ENCODE measurements at regions not wholly inside any gene's neighbourhood (a gene's known extent, or its start where the extent isn't known, plus 50 kb on each side); places are given as distances from the start of the nearest gene placed in this dataset.
"Not testable (repeated sequence)": the region's sequence is repeated elsewhere in the genome, so short reads cannot be mapped to it uniquely, and the experiment has no call there.

DNA sequence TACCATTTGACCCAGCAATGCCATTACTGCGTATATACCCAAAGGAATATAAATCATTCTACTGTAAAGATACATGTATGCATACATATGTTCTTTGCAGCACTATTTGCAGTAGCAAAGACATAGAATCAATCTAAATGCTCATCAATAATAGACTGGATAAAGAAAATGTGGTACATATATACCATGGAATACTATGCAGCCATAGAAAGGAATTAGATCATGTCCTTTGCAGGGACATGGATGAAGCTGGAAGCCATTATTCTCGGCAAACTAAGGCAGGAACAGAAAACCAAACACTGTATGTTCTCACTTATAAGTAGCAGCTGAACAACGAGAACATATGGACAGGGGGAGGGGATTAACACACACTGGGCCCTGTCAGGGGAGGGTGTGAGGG lies 54.8 kb upstream of the ZNF30 start:
- H3K27ac Mint-ChIP-seq (ENCODE audit: unreplicated experiment); DNase-seq (ENCODE audit: low spot score); H3K4me1 Mint-ChIP-seq (ENCODE audit: unreplicated experiment); H3K9me3 Mint-ChIP-seq (ENCODE audit: unreplicated experiment); H3K36me3 Mint-ChIP-seq (ENCODE audit: low read depth, unreplicated experiment); H3K27me3 Mint-ChIP-seq (ENCODE audit: unreplicated experiment); H3K4me3 Mint-ChIP-seq (ENCODE audit: unreplicated experiment): not testable (repeated sequence)

DNA sequence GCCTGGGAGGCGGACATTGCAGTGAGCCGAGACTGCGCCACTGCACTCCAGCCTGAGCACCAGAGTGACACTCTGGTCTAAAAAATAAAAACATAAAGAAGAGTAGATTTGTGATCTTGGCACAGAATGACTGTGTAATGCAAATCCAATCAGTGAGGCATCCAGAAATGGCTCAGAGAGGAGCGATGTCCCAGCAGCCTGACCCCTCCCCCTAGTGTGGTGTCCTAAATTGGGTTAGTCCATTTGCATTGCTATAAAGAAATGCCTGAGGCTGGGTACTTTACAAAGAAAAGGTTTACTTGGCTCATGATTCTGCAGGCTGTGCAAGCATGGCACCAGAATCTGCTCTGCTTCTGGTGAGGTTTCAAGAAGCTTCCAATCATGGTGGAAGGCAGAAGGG lies 59.1 kb upstream of the ZNF30 start:
- H3K36me3 Mint-ChIP-seq (ENCODE audit: low read depth, unreplicated experiment) = no peaks in the 10 kb centered on the region
- TF ChIP-seq, protein P1, sequence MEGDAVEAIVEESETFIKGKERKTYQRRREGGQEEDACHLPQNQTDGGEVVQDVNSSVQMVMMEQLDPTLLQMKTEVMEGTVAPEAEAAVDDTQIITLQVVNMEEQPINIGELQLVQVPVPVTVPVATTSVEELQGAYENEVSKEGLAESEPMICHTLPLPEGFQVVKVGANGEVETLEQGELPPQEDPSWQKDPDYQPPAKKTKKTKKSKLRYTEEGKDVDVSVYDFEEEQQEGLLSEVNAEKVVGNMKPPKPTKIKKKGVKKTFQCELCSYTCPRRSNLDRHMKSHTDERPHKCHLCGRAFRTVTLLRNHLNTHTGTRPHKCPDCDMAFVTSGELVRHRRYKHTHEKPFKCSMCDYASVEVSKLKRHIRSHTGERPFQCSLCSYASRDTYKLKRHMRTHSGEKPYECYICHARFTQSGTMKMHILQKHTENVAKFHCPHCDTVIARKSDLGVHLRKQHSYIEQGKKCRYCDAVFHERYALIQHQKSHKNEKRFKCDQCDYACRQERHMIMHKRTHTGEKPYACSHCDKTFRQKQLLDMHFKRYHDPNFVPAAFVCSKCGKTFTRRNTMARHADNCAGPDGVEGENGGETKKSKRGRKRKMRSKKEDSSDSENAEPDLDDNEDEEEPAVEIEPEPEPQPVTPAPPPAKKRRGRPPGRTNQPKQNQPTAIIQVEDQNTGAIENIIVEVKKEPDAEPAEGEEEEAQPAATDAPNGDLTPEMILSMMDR (IDR thresholded peaks at IDR 0.05; ENCODE audit: unreplicated experiment) = no peak
- no peak overlapping the region for H3K27ac Mint-ChIP-seq (ENCODE audit: unreplicated experiment)
- DNase-seq (ENCODE audit: low spot score) = no peak
- no peaks in the 10 kb centered on the region for H3K4me1 Mint-ChIP-seq (ENCODE audit: unreplicated experiment)
- H3K4me3 Mint-ChIP-seq (ENCODE audit: unreplicated experiment) = no peak overlapping the region
- H3K27me3 Mint-ChIP-seq (ENCODE audit: unreplicated experiment) = peaks cover 3% of the 10 kb centered on the region
- H3K9me3 Mint-ChIP-seq (ENCODE audit: unreplicated experiment) = no peaks in the 10 kb centered on the region

DNA sequence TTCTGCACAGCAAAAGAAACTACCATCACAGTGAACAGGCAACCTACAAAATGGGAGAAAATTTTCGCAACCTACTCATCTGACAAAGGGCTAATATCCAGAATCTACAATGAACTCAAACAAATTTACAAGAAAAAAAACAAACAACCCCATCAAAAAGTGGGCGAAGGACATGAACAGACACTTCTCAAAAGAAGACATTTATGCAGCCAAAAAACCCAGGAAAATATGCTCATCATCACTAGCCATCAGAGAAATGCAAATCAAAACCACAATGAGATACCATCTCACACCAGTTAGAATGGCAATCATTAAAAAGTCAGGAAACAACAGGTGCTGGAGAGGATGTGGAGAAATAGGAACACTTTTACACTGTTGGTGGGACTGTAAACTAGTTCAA lies 61.5 kb upstream of the ZNF30 start:
- not testable (repeated sequence) for DNase-seq (ENCODE audit: low spot score); H3K4me3 Mint-ChIP-seq (ENCODE audit: unreplicated experiment); H3K36me3 Mint-ChIP-seq (ENCODE audit: low read depth, unreplicated experiment); H3K4me1 Mint-ChIP-seq (ENCODE audit: unreplicated experiment); H3K27me3 Mint-ChIP-seq (ENCODE audit: unreplicated experiment); H3K27ac Mint-ChIP-seq (ENCODE audit: unreplicated experiment); H3K9me3 Mint-ChIP-seq (ENCODE audit: unreplicated experiment)

DNA sequence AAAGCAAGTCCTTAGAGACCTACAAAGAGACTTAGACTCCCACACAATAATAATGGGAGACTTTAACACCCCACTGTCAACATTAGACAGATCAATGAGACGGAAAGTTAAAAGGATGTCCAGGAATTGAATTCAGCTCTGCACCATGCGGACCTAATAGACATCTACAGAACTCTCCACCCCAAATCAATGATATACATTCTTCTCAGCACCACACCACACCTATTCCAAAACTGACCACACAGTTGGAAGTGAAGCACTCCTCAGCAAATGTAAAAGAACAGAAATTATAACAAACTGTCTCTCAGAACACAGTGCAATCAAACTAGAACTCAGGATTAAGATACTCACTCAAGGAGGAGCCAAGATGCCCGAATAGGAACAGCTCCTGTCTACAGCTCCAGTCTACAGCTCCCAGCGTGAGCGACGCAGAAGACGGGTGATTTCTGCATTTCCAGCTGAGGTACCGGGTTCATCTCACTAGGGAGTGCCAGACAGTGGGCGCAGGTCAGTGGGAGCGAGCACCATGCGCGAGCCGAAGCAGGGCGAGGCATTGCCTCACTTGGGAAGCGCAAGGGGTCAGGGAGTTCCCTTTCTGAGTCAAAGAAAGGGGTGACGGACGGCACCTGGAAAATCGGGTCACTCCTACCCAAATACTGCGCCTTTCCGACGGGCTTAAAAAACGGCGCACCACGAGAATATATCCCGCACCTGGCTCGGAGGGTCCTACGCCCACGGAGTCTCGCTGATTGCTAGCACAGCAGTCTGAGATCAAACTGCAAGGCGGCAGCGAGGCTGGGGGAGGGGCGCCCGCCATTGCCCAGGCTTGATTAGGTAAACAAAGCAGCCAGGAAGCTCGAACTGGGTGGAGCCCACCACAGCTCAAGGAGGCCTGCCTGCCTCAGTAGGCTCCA lies 66.6 kb upstream of the ZNF30 start:
- H3K27me3 Mint-ChIP-seq (ENCODE audit: unreplicated experiment); H3K4me1 Mint-ChIP-seq (ENCODE audit: unreplicated experiment); H3K36me3 Mint-ChIP-seq (ENCODE audit: low read depth, unreplicated experiment); H3K9me3 Mint-ChIP-seq (ENCODE audit: unreplicated experiment); DNase-seq (ENCODE audit: low spot score): not testable (repeated sequence)
- Mint-ChIP-seq H3K4me3 (ENCODE audit: unreplicated experiment) (peak overlapping the region; percentile 96), H3K27ac (ENCODE audit: unreplicated experiment) (peak overlapping the region; percentile 77)

DNA sequence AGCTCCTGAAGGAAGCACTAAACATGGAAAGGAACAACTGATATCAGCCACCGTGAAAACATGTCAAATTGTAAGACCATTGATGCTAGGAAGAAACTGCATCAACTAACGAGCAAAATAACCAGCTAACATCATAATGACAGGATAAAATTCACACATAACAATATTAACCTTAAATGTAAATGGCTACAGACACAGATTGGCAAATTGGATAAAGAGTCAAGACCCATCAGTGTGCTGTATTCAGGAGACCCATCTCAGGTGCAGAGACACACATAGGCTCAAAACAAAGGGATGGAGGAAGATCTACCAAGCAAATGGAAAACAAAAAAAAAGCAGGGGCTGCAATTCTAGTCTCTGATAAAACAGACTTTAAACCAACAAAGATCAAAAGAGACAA lies 67.4 kb upstream of the ZNF30 start:
- H3K9me3 Mint-ChIP-seq (ENCODE audit: unreplicated experiment); H3K4me1 Mint-ChIP-seq (ENCODE audit: unreplicated experiment); H3K27ac Mint-ChIP-seq (ENCODE audit: unreplicated experiment); DNase-seq (ENCODE audit: low spot score); H3K36me3 Mint-ChIP-seq (ENCODE audit: low read depth, unreplicated experiment); H3K27me3 Mint-ChIP-seq (ENCODE audit: unreplicated experiment): not testable (repeated sequence)
- peak overlapping the region; percentile 81 for H3K4me3 Mint-ChIP-seq (ENCODE audit: unreplicated experiment)

DNA sequence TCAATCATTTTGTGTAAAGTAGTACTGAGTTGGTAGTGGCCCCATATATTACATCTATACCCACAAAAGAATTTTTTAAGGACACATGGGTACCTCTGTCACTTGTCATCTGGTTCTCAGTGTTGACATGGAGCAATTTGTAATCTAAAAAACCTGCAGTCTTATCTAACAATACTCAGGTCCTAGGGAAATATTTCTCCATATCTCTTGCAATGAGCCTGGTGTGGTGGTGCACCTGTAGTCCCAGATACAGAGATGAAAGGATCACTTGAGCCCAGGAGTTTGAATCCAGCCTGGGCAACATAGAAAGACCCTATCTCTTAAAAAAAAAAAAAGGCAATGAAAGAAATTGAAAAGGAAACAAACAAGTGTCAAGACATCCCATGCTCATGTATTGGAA lies 70.7 kb upstream of the ZNF30 start:
- peaks cover 11% of the 10 kb centered on the region for H3K36me3 Mint-ChIP-seq (ENCODE audit: low read depth, unreplicated experiment)
- H3K27ac Mint-ChIP-seq (ENCODE audit: unreplicated experiment) = no peak overlapping the region
- H3K4me1 Mint-ChIP-seq (ENCODE audit: unreplicated experiment) = peaks cover 6% of the 10 kb centered on the region
- H3K27me3 Mint-ChIP-seq (ENCODE audit: unreplicated experiment) = peaks cover 5% of the 10 kb centered on the region
- H3K4me3 Mint-ChIP-seq (ENCODE audit: unreplicated experiment) = no peak overlapping the region
- peaks cover 4% of the 10 kb centered on the region for H3K9me3 Mint-ChIP-seq (ENCODE audit: unreplicated experiment)
- TF ChIP-seq, protein P1 (IDR thresholded peaks at IDR 0.05; ENCODE audit: unreplicated experiment) = no peak
- DNase-seq (ENCODE audit: low spot score) = no peak

DNA sequence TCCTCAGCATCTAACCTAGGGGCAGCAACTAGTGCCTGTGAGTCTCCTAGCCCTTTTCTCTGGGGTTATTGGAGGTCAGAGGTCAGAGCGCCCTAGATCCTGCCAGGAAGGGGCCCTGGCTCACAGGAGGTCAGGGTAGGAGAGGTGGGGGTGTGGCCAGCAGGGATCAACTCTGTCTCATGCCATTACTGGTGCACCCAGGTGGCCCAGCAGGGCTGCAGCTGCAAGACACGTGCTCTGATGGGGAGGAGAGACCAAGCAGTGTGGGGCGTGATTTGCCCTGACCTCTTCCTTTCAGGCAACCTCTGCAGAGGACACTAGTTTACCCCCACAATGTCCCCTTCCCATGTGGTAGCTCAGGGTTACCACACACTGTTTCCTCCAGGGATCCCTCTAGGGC lies 73.3 kb upstream of the ZNF30 start:
- TF ChIP-seq, protein P1 (IDR thresholded peaks at IDR 0.05; ENCODE audit: unreplicated experiment) = no peak
- Mint-ChIP-seq H3K4me1 (ENCODE audit: unreplicated experiment) (peaks cover 6% of the 10 kb centered on the region), H3K36me3 (ENCODE audit: low read depth, unreplicated experiment) (peaks cover 24% of the 10 kb centered on the region), H3K27ac (ENCODE audit: unreplicated experiment) (no peak overlapping the region), H3K9me3 (ENCODE audit: unreplicated experiment) (no peaks in the 10 kb centered on the region), H3K27me3 (ENCODE audit: unreplicated experiment) (peaks cover 5% of the 10 kb centered on the region), H3K4me3 (ENCODE audit: unreplicated experiment) (no peak overlapping the region)
- DNase-seq (ENCODE audit: low spot score) = no peak
